ENCODE measurements at regions not wholly inside any gene's neighbourhood (a gene's known extent, or its start where the extent isn't known, plus 50 kb on each side); places are given as distances from the start of the nearest gene placed in this dataset.

DNA sequence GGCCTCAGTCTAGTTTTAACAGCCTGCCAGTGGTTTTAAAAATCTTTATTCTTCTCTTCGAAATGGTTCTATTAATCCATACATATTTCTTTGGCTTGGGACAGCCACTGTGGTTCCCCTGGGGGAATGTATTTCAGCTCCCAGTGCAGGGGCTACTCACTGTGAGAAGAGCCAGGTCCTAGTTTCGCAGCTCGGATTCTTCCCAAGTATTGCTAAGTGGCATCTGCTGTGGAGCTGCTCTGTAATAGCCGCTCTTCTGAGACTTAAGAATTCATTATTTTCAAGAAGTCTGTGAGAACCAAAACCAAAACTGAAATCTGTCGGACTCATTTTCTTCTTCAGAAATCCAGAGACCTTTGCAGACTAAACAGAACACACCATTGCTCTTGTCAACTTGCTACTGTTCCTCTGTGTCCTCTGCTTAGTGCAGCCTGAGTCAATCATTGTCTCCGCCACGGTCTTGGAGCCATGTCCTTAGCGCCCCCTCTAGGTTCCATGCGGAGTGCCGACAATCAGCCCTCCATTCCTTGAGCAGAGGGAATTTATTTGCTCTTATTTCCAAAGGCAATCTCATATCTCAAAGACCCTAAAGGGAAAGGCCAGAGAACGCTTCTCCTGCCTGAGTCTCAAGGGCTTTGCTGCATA lies 478.2 kb downstream of the SPATA31D1 start:
- H3K36me3 Mint-ChIP-seq (ENCODE audit: low read depth), result no peaks in the 10 kb centered on the region
- peaks cover 26% of the 10 kb centered on the region for H3K4me1 Mint-ChIP-seq
- peaks cover 4% of the 10 kb centered on the region for H3K9me3 Mint-ChIP-seq
- peak overlapping the region in 1 of 3 experiments; percentile 46 for H3K4me3 Mint-ChIP-seq
- TF ChIP-seq, protein P1, sequence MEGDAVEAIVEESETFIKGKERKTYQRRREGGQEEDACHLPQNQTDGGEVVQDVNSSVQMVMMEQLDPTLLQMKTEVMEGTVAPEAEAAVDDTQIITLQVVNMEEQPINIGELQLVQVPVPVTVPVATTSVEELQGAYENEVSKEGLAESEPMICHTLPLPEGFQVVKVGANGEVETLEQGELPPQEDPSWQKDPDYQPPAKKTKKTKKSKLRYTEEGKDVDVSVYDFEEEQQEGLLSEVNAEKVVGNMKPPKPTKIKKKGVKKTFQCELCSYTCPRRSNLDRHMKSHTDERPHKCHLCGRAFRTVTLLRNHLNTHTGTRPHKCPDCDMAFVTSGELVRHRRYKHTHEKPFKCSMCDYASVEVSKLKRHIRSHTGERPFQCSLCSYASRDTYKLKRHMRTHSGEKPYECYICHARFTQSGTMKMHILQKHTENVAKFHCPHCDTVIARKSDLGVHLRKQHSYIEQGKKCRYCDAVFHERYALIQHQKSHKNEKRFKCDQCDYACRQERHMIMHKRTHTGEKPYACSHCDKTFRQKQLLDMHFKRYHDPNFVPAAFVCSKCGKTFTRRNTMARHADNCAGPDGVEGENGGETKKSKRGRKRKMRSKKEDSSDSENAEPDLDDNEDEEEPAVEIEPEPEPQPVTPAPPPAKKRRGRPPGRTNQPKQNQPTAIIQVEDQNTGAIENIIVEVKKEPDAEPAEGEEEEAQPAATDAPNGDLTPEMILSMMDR (IDR thresholded peaks at IDR 0.05; ENCODE audit: unreplicated experiment in 3 of 3), result peak; percentile 44 to 60 (median 47)
- H3K27ac Mint-ChIP-seq, result peak overlapping the region; percentile 15 to 77 (median 50)
- no peaks in the 10 kb centered on the region for H3K27me3 Mint-ChIP-seq (ENCODE audit: low read depth)

DNA sequence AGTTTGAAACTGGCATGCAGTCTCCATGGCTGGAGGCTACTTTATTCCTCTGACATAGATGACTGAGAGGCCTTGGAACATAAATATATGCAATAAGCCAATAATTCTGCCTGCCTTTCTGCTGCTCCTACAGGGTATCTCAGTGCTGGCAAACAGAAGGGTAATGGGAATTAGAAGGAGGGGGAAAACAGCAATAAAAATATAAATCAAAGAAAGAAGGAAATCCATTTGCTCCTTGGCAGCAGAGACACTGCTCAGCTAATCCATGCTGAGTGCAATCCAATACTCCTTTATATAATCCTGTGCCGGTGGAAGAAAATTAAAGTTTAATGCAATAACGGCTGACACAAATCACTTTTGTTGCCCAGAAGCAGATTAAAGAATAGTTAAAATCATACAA lies 478.9 kb downstream of the SPATA31D1 start:
- H3K4me3 Mint-ChIP-seq, result peak overlapping the region in 1 of 3 experiments; percentile 8
- peak overlapping the region in 2 of 3 experiments; percentile 30 to 77 for H3K27ac Mint-ChIP-seq
- H3K9me3 Mint-ChIP-seq, result peaks cover 7% of the 10 kb centered on the region
- TF ChIP-seq, protein P1 (IDR thresholded peaks at IDR 0.05; ENCODE audit: unreplicated experiment in 3 of 3), result no peak
- no peaks in the 10 kb centered on the region for H3K36me3 Mint-ChIP-seq (ENCODE audit: low read depth)
- no peaks in the 10 kb centered on the region for H3K27me3 Mint-ChIP-seq (ENCODE audit: low read depth)
- H3K4me1 Mint-ChIP-seq, result peaks cover 26% of the 10 kb centered on the region

DNA sequence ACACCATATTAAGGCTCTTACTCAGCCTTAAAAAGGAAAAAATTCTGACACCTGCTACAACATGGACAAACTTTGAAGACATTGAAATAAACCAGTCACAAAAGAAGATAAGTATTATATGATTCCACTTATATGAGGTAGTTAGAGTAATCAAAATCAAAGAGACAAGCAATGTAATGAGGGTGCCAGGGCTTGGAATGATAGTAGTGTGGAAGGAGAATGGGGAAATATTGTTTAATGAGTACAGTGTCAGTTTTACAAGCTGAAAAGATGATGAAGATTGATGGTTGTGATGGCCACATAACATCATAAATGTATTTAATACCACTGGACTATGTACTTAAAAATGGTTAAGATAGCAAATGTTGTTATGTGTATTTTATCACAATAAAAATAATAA lies 485.7 kb downstream of the SPATA31D1 start:
- Mint-ChIP-seq H3K27ac (no peak overlapping the region), H3K9me3 (peaks cover 6% of the 10 kb centered on the region), H3K4me1 (no peaks in the 10 kb centered on the region), H3K4me3 (no peak overlapping the region), H3K27me3 (ENCODE audit: low read depth) (no peaks in the 10 kb centered on the region), H3K36me3 (ENCODE audit: low read depth) (no peaks in the 10 kb centered on the region)
- TF ChIP-seq, protein P1 (IDR thresholded peaks at IDR 0.05; ENCODE audit: unreplicated experiment in 3 of 3), result no peak

DNA sequence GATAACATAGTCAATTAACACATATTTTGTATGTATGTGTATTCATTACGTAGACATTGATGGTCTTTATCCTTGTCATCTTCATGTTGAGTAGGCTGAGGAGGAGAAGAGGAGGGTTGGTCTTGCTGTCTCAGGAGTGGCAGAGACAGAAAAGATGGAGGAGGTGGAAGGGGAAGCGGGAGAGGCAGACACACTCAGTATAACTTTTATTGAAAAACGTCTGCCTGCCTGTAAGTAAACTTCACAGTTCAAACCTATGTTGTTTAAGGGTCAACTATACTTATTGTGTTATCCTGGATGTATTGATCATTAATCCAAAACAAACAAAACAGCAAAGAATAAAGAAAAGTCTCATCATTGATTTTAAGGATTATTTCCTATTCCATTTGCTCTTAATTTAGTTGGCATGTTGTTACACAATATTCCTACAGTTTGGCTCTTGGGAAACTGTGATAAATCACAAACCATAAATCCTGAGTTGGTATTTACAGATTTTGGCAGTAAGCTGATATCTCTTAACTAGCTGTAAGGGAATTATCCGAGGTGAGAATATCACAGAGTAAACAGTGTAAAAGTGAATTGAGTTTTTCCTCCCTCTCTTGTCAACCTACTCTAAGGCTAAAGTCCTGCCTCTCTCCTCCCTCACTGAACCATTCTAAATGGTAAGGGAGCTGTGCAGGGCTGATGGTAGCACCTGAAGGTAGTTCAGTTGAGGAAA lies 487.2 kb downstream of the SPATA31D1 start:
- peaks cover 7% of the 10 kb centered on the region for H3K27me3 Mint-ChIP-seq (ENCODE audit: low read depth)
- no peaks in the 10 kb centered on the region for H3K4me1 Mint-ChIP-seq
- TF ChIP-seq, protein P1 (IDR thresholded peaks at IDR 0.05; ENCODE audit: unreplicated experiment in 3 of 3), result no peak
- H3K27ac Mint-ChIP-seq, result no peak overlapping the region
- H3K36me3 Mint-ChIP-seq (ENCODE audit: low read depth), result no peaks in the 10 kb centered on the region
- peaks cover 4% of the 10 kb centered on the region for H3K9me3 Mint-ChIP-seq
- H3K4me3 Mint-ChIP-seq, result no peak overlapping the region

DNA sequence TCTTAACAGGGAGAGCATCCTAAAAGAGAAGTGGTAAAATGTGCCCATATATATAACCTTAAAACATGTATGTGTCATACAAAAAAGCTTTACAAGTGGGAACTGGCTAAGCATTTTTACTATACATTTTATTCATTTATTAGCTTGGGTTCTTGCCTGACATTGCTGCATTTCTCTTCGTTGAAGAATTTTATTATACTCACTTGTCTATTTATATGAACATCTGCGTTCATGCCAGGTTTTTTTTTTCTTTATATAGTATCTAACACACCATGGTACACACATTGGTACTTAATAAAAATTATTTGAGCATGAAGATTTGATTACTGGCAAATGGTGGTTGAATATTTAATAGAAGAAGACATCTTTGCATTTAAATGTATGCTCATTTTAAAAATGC lies 492.3 kb downstream of the SPATA31D1 start:
- no peaks in the 10 kb centered on the region for H3K36me3 Mint-ChIP-seq (ENCODE audit: low read depth)
- peak overlapping the region in 1 of 3 experiments; percentile 34 for H3K27ac Mint-ChIP-seq
- no peaks in the 10 kb centered on the region for H3K9me3 Mint-ChIP-seq
- no peaks in the 10 kb centered on the region for H3K4me1 Mint-ChIP-seq
- TF ChIP-seq, protein P1 (IDR thresholded peaks at IDR 0.05; ENCODE audit: unreplicated experiment in 3 of 3), result no peak
- no peak overlapping the region for H3K4me3 Mint-ChIP-seq
- peaks cover 23% of the 10 kb centered on the region for H3K27me3 Mint-ChIP-seq (ENCODE audit: low read depth)

Data from nephron (organoid).